Hippocampal formation (tissue), 2 donors: ENCODE measurements at regions not wholly inside any gene's neighbourhood (a gene's known extent, or its start where the extent isn't known, plus 50 kb on each side); places are given as distances from the start of the nearest gene placed in this dataset.
"Not testable (repeated sequence)": the region's sequence is repeated elsewhere in the genome, so short reads cannot be mapped to it uniquely, and the experiment has no call there.

ENCODE experiments used
- DNase-seq, 2 donors: peaks; one replicate each; lab custom pipeline; 2025; lab: John Stamatoyannopoulos, UW

- no peak for DNase-seq
Observed at GRCh38 chr16:11414815-11415775, 69.8 kb downstream of the RMI2 start.

DNA sequence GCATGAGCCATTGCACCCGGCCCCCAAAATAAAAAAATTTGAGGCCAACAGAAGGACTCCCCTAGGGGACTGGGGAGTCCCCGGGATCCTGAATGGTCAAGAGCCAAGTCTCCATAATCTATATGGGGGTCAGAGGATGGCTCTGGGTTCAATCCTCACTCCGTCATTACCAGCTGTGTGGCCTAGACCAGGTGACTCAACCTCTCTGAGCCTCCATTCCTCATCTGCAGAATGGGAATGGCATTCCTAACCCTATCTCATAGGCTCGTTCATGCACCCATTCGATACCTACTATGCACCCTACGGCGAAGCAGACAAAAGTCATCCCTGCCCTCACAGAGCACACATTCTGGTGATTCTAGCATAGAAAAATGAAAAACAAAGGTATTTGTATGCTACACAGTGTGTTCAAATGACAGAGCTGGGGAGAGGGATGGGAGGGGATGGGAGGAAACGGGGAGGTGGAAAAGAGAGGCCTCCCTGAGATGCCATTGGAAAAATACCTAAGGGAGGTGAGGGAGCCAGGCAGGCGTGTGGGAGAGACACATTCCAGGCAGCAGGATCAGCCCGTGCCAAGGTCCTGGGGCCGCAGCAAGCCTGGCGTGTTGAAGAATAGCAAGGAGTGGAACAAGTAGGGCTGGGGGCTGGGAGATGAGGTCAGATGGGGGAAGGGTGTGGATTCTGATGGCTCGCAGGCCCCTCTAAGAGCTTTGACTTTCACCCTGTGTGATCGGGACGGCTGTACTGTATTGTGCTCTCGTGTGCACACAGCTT lies 71.2 kb downstream of the RMI2 start:
- DNase-seq: no peak

DNA sequence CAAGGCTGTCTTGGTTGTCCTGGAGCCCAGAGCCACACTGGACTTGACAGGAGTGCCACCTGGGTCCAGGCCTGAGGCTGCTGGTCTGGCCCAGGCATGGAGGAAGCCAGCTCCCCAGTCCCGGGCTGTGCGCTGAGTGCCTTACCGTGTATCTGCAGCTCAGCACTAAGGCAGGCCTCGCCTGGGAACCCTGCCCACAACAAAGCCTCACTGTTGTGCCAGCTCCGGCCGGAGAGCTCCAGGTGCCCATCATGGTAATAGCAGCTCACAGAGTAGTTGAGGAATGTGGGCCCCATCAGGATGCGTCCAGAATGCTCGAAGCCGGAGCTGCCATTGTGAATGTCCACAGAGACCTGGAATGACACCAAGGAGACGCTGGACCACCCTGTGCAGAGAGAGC lies 72.2 kb downstream of the RMI2 start:
- DNase-seq: no peak

DNA sequence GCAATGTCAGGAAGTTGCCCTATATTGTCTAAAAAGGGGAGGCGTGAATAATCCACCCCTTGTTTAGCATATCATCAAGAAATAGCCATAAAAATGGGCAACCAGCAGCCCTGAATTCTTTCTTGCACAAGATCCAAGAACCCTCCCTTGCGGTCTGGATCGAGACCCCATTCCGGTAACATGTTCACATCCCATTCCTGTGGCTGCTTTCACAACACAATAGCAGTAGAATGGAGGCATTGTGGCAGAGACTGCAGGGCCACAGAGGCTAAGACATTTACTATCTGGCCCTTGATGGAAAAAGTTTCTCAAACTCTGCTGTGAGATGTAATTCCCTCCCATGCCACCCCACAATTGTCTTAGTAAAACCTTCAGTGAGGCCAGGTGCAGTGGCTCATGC lies 73.2 kb downstream of the RMI2 start:
- no peak for DNase-seq

GRCh38 chr16:11420067-11420466 lies 74.8 kb downstream of the RMI2 start:
- not testable (repeated sequence) for DNase-seq

DNA sequence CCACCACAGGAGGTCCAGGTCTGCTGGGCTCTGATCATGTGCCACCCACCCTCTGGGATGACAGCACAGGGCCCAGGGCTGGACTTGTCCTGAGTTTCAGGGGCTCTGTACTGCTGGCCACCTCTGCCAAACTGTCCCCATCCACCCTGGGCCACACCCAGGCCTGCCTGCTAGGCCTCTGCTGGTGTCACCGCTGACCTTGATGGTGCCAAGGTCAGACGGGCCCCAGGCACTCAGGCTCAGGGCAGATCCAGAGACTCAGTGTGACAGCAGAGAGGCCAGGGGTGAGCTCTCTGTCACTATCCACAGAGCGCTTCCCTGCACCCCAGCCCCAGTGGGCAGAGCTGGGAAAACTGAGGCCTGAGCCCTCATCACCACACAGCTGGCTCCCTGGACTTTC lies 75.6 kb downstream of the RMI2 start:
- DNase-seq: no peak

- no peak for DNase-seq
Observed at GRCh38 chr16:11422381-11423314, 77.4 kb downstream of the RMI2 start.

DNA sequence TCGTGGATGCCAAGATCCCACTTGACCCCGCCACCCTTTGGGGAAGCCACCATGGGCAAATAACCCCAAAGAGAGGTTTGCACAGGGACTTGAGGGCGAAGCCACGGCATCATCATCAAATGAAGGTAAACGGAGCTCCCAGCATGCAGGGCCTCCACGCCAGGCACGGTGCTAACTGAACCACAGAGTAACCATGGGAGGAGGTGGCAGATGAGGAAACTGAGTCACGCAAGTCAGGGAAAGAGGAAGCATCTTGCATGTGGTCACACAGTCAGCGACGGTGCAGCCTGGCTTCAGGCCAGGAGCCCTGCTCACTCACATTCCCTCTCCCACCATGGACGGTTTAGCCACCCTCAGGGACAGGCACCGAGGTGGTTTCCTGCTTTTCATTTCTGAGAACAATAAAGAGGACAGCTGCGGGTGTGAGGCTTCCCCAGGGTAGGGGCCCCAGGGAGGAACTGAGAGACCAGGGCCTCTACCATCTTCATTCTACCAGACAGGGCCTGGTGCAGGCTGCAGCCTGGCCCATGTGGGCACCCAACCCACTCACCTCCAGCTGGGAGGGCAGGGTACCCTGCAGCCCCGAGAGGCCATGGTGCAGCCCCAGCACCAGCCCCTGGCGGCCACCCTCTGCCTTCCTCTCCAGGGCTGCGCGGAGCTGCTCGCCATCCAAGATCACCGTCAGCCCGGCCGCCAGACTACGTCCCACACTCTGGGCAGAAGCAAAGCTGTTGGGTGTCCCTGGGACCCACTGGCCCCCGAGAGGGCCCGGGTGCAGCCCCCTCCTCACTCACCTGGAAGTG lies 78.3 kb downstream of the RMI2 start:
- DNase-seq: no peak

- DNase-seq: no peak
Observed at GRCh38 chr16:11424118-11424460, 78.8 kb downstream of the RMI2 start.

DNA sequence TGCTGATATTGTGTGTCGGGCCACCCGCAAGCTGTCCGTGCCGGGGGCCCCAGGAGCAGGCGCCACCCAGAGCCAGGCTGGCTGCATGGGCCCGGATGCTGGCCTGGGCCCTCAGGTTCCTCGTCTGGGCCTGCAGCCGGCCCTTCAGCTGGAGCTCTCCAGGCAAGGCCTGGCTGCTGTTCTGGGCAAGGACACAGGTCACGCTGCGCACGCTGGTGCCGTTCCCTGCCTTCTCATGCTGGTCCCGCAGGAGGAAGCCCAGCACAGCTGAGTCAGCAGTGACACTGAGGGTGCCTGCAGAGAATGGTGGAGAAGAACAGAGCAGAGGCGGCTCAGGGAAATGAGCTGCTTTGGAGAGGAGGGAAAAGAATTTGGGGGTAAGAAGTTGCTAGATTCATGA lies 79.9 kb downstream of the RMI2 start:
- no peak for DNase-seq

DNA sequence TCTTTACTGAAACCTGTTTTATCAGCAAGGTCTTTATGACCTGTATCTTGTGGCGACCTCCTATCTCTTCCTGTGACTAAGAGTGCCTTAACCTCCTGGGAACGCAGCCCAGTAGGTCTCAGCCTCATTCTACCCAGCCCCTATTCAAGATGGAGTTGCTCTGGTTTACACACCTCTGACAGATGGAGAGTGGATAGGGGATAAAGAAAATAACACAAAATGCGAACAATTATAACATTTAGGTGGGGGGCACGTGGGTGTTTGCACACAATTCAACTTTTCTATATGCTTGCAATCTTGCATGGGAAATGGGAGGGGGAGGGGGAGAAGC lies 83.3 kb downstream of the RMI2 start:
- no peak for DNase-seq

- DNase-seq: no peak
Observed at GRCh38 chr16:11429123-11429522, 83.9 kb downstream of the RMI2 start.

- no peak for DNase-seq
Observed at GRCh38 chr16:11429823-11430222, 84.6 kb downstream of the RMI2 start.

GRCh38 chr16:11430601-11431317 lies 85.5 kb downstream of the RMI2 start:
- no peak for DNase-seq

DNA sequence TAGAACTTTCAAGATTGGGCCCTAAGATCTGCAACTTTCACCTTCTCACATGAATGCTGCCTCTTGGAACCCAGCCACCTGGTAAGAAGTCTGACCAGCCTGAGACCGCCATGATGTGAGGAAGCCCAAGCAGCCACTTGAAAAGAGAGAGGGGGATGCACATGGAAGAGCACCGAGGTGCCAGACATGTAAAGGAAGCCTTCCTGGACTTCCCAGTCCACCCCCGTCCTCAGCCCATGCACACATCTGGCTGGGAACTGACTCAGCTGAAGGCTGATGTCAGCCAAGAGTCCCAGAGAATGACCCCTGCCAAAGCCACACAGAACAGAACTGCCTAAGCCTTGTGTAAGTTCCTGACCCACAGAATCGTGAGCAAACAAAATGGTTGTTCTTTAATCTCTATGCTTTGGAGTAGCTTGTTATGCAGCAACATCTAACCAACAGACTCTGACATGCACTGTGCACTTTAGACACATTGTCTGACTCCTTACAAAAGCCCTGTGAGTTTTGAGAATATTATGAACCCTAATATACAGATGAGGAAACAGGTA lies 86.7 kb downstream of the RMI2 start:
- no peak for DNase-seq

DNA sequence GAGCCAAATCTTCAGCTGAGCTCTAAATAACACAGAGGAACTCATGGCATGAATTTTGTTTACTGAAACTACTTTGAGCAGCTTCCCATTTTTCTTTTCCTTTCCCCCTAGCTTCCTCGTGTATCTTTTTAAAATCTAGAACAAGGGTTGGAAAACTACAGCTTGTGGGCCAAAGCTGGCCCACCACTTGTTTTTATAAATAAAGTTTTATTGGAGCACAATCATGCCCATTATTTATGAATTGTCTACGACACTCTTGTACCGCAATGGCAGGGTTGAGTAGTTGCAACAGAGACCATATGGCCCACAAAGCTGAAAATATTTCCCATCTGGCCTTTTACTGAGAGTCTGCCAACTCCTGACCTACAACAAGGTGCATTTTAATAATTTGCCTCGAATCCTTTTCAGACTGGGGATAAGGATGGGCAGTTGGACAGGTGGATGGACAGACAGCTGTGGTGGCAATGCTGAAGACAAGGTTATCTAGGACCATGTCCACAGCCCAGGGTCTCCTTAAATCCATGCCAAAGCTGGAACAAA lies 87.7 kb downstream of the RMI2 start:
- DNase-seq: no peak

DNA sequence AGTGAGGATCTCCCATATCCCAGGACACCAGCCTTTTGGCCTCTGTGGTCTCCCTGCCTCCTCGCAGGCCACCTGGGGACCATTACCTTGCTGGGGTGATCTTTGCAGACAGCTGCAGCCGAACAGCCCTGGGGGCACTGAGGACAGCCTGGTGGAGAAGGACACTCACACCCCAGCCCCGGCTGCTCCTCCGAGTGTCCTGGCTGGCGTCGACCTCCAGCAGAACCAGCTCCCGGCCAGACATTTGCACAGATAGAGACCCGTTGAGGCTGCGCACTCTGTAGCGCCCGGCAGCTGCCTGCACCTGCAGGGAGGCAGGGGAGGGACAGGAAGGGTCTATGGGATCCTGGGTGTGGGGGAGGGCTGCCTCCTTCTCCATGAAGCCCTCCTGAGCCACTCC lies 90.3 kb downstream of the RMI2 start:
- no peak for DNase-seq

GRCh38 chr16:11437069-11437468 lies 91.8 kb downstream of the RMI2 start:
- no peak for DNase-seq

DNA sequence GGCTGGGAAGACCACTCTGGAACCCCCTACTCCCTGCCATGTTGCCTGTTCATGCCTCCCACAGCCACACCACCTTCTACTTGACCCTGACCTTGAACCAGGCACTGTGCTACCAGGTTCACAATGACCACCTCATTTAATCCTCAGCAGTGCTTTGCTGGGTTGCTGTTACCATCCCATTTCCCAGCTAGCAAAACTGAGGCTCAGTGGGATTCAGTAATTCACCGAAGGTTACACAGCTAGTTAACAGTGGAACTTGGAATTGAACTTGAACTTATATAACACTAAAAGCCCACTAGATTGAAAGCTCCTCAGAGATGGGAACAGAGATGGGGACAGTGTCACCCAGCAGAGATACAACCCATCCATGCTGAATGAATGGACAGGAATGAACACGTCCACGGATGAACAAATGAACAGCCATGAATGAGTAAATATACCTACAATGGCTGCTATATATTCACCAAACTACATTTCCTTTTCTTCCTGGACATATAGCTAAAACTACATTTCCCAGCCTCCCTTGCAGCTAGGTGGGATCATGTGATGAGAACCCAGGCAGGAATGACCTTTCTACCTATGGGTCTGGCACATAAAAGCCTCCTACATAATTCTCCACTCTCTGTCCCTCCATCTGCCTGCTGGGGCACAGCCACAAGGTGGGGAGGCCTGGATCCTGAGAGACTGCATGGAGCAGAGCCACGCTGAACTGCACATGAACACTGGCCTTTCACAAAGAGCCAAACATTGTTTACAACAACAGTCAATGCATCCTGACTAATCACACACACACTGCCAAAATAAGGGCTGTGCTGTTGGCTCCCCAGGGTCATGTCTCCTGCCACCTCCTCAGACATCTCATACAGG lies 94.8 kb downstream of the RMI2 start:
- DNase-seq: no peak
